HL-60 (cell line): ENCODE measurements at regions not wholly inside any gene's neighbourhood (a gene's known extent, or its start where the extent isn't known, plus 50 kb on each side); places are given as distances from the start of the nearest gene placed in this dataset.

Source experiments
- DNase-seq, 2 experiments: peaks; one replicate each; pipeline ENCODE4 v3.0.0-alpha.2; 2010 to 2020; ENCODE audit warnings: low read depth in 1 of 2, low spot score in 1 of 2
- H3K27ac ChIP-seq: fragments of 250-450 bp; sonication (Bioruptor Pico); replicated peaks from 2 replicates; pipeline ENCODE4 v1.5.1; 2020; ENCODE audit warnings: mild to moderate bottlenecking, moderate library complexity
- H3K27me3 ChIP-seq: fragments of 250-450 bp; sonication (Bioruptor Pico); 2 replicates; pipeline ENCODE4 v1.5.1; 2021; ENCODE audit warnings: mild to moderate bottlenecking, moderate library complexity; ENCODE audit not compliant: insufficient read depth, poor library complexity, severe bottlenecking
- H3K4me3 ChIP-seq: replicated peaks from 2 replicates; pipeline ENCODE4 v1.5.1; 2011; ENCODE audit warnings: mild to moderate bottlenecking, control low read depth, low read length; ENCODE audit not compliant: insufficient read depth
- GABPA ChIP-seq: IDR thresholded peaks from 2 replicates; pipeline ENCODE4 v1.6.1; 2012; ENCODE audit warnings: low read depth
- POLR2AphosphoS5 ChIP-seq: IDR thresholded peaks from 2 replicates; pipeline ENCODE4 v1.6.1; 2012; ENCODE audit warnings: low read depth
- REST ChIP-seq: IDR thresholded peaks from 2 replicates; pipeline ENCODE4 v1.6.1; 2012; ENCODE audit warnings: low read depth; ENCODE audit not compliant: insufficient replicate concordance
- SPI1 ChIP-seq: IDR thresholded peaks from 2 replicates; pipeline ENCODE4 v1.6.1; 2012; ENCODE audit warnings: low read depth, mild to moderate bottlenecking, borderline replicate concordance
- TF ChIP-seq, protein P1 (sequence below): IDR thresholded peaks from one replicate; pipeline ENCODE4 v1.5.1; 2011; ENCODE audit warnings: low read length, control low read depth, inconsistent platforms; ENCODE audit not compliant: insufficient read depth

DNA sequence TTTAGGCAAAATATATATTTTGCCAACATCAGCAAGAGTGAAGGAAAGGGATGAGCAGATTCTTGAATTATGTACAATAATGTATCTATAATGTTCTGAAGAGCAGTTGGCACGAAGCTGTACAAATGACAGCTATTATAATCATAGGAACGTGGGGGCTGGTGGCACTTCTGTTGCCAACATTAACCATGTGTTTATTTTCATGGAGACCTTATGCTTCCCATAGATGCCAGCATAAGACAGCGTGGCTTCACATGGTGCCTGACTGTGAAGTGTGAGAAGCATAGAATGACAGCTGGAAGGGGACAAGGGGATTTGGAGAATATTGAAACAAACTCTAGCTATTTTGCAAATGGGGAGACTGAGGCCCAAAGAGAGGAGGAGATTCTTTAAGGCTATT, 52.6 kb upstream of the ATP10B start:
- Histone ChIP-seq H3K27ac (no peak overlapping the region), H3K27me3 (peaks cover 2% of the 10 kb centered on the region), H3K4me3 (no peak overlapping the region)
- TF ChIP-seq SPI1: no peak
- TF ChIP-seq, protein P1, sequence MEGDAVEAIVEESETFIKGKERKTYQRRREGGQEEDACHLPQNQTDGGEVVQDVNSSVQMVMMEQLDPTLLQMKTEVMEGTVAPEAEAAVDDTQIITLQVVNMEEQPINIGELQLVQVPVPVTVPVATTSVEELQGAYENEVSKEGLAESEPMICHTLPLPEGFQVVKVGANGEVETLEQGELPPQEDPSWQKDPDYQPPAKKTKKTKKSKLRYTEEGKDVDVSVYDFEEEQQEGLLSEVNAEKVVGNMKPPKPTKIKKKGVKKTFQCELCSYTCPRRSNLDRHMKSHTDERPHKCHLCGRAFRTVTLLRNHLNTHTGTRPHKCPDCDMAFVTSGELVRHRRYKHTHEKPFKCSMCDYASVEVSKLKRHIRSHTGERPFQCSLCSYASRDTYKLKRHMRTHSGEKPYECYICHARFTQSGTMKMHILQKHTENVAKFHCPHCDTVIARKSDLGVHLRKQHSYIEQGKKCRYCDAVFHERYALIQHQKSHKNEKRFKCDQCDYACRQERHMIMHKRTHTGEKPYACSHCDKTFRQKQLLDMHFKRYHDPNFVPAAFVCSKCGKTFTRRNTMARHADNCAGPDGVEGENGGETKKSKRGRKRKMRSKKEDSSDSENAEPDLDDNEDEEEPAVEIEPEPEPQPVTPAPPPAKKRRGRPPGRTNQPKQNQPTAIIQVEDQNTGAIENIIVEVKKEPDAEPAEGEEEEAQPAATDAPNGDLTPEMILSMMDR: no peak
- no peak for TF ChIP-seq REST
- TF ChIP-seq POLR2AphosphoS5: no peak
- no peak for TF ChIP-seq GABPA
- no peak for DNase-seq

DNA sequence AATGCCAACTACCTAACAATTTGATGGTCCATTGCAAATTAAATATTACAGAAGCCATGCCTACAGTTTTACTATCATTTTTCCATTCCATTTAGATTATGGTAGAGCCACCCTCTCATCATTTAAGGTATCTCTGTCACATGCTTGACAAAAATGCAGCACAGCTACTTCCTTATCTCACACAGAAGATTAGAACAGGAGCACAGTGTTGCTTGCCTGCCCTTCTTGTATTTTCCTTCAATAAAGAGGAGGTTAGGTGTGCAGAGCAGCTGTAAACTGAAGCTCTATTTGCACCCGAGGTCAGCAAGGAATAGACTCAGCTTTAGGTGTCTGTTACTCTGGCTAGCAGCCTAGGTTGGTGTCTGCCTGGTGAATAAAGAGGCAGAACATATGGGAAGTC, 51.5 kb upstream of the ATP10B start:
- H3K27ac ChIP-seq: no peak overlapping the region
- DNase-seq: no peak
- H3K27me3 ChIP-seq: peaks cover 2% of the 10 kb centered on the region
- no peak overlapping the region for H3K4me3 ChIP-seq
- TF ChIP-seq, protein P1: no peak

GRCh38 chr5:160903076-160903475, 51.1 kb upstream of the ATP10B start:
- Histone ChIP-seq H3K27ac (no peak overlapping the region), H3K27me3 (peaks cover 2% of the 10 kb centered on the region), H3K4me3 (no peak overlapping the region)
- no peak for DNase-seq
- no peak for TF ChIP-seq GABPA
- TF ChIP-seq, protein P1: no peak
- TF ChIP-seq SPI1: no peak
- TF ChIP-seq POLR2AphosphoS5: no peak
- TF ChIP-seq REST: no peak
